ENCODE measurements at regions not wholly inside any gene's neighbourhood (a gene's known extent, or its start where the extent isn't known, plus 50 kb on each side); places are given as distances from the start of the nearest gene placed in this dataset.

- TF ChIP-seq CTCF (IDR thresholded peaks at IDR 0.05), result no peak
- TF ChIP-seq POLR2A (IDR thresholded peaks at IDR 0.05), result no peak
- no peak for TF ChIP-seq EP300 (IDR thresholded peaks at IDR 0.05)
- TF ChIP-seq POLR2AphosphoS5 (IDR thresholded peaks at IDR 0.05), result no peak
These were observed 348.3 kb downstream of the TSHZ3 start for GRCh38 chr19:31000913-31001312.
